Type B pancreatic cell (in vitro differentiated cells): ENCODE measurements at regions not wholly inside any gene's neighbourhood (a gene's known extent, or its start where the extent isn't known, plus 50 kb on each side); places are given as distances from the start of the nearest gene placed in this dataset.
"Not testable (repeated sequence)": the region's sequence is repeated elsewhere in the genome, so short reads cannot be mapped to it uniquely, and the experiment has no call there.

Experiments
- DNase-seq: peaks from one replicate; pipeline ENCODE4 v3.0.0; 2021; ENCODE audit warnings: mixed read lengths; ENCODE audit not compliant: unreplicated experiment; ENCODE audit errors: extremely low spot score
- H3K27ac Mint-ChIP-seq: 2 replicates; pipeline ENCODE4 v1.8.0; 2021; ENCODE audit warnings: mild to moderate bottlenecking, mixed read lengths
- H3K27me3 Mint-ChIP-seq: 2 replicates; pipeline ENCODE4 v1.8.0; 2021; ENCODE audit warnings: mixed read lengths
- H3K36me3 Mint-ChIP-seq: 2 replicates; pipeline ENCODE4 v1.8.0; 2021; ENCODE audit warnings: mixed read lengths
- H3K4me1 Mint-ChIP-seq: one replicate; pipeline ENCODE4 v1.8.0; 2021; ENCODE audit warnings: mixed read lengths; ENCODE audit not compliant: unreplicated experiment
- H3K4me3 Mint-ChIP-seq: 2 replicates; pipeline ENCODE4 v1.8.0; 2021; ENCODE audit warnings: mild to moderate bottlenecking, mixed read lengths
- H3K9me3 Mint-ChIP-seq: 2 replicates; pipeline ENCODE4 v1.8.0; 2021; ENCODE audit warnings: mixed read lengths
- TF ChIP-seq, protein P1 (sequence below): fragments of 200-600 bp; sonication (generic); conservative IDR thresholded peaks from 2 replicates; pipeline ENCODE4 v1.5.0; 2021; ENCODE audit warnings: antibody characterized with exemption, mild to moderate bottlenecking

DNA sequence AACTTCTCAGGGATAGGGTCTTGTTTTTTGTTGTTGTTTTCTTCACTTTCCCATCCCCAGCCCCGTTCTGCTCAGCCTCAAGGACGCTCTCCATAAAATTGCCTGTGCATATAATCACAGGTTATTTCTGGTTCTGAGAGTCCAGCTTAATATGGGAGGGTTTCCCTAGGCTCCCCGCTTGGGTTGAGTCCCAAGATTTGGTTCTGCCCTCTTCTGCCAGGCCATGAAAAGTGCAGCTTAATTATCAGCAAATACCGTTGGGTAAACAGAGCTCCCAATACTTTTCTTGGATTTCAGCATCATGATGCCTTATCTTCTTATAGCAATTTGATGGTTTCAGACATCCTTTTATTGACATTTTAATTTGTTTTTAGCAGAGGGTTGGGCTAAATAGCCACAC, 75.6 kb downstream of the GRIN2B start:
- peaks cover 4% of the 10 kb centered on the region for H3K36me3 Mint-ChIP-seq
- H3K4me1 Mint-ChIP-seq, result no peaks in the 10 kb centered on the region
- peaks cover 15% of the 10 kb centered on the region for H3K27me3 Mint-ChIP-seq
- no peak overlapping the region for H3K4me3 Mint-ChIP-seq
- TF ChIP-seq, protein P1, sequence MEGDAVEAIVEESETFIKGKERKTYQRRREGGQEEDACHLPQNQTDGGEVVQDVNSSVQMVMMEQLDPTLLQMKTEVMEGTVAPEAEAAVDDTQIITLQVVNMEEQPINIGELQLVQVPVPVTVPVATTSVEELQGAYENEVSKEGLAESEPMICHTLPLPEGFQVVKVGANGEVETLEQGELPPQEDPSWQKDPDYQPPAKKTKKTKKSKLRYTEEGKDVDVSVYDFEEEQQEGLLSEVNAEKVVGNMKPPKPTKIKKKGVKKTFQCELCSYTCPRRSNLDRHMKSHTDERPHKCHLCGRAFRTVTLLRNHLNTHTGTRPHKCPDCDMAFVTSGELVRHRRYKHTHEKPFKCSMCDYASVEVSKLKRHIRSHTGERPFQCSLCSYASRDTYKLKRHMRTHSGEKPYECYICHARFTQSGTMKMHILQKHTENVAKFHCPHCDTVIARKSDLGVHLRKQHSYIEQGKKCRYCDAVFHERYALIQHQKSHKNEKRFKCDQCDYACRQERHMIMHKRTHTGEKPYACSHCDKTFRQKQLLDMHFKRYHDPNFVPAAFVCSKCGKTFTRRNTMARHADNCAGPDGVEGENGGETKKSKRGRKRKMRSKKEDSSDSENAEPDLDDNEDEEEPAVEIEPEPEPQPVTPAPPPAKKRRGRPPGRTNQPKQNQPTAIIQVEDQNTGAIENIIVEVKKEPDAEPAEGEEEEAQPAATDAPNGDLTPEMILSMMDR, result no peak
- H3K27ac Mint-ChIP-seq, result no peak overlapping the region
- no peaks in the 10 kb centered on the region for H3K9me3 Mint-ChIP-seq
- no peak for DNase-seq

DNA sequence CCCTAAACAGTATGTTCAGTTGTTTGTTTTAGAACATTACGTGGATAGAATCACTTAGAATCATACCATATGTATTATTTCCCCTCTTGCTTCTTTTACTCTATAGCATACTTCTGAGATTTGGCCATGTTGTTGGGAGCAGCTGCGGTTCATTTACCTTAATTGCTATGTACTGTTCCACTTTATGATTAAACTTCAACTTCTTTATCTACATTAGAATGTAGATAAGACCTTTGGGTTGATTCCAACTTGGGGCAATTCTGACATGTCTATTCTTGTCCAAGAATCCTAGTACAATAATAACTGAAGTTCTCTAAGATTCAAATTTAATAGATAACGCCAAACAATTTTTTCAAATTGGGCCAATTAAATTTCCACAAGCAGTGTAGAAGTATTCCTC, 80.7 kb downstream of the GRIN2B start:
- H3K4me3 Mint-ChIP-seq, result no peak overlapping the region
- H3K27ac Mint-ChIP-seq, result no peak overlapping the region
- peaks cover 4% of the 10 kb centered on the region for H3K36me3 Mint-ChIP-seq
- TF ChIP-seq, protein P1, result no peak
- no peak for DNase-seq
- no peaks in the 10 kb centered on the region for H3K4me1 Mint-ChIP-seq
- H3K27me3 Mint-ChIP-seq, result peaks cover 3% of the 10 kb centered on the region
- no peaks in the 10 kb centered on the region for H3K9me3 Mint-ChIP-seq

GRCh38 chr12:13898387-13898786, 83.0 kb downstream of the GRIN2B start:
- not testable (repeated sequence) for H3K4me3 Mint-ChIP-seq, H3K27me3 Mint-ChIP-seq, H3K9me3 Mint-ChIP-seq, H3K27ac Mint-ChIP-seq, DNase-seq, H3K36me3 Mint-ChIP-seq, H3K4me1 Mint-ChIP-seq

GRCh38 chr12:13897811-13898210, 83.6 kb downstream of the GRIN2B start:
- Mint-ChIP-seq H3K36me3 (no peaks in the 10 kb centered on the region), H3K4me3 (no peak overlapping the region), H3K27ac (no peak overlapping the region), H3K27me3 (no peaks in the 10 kb centered on the region), H3K4me1 (no peaks in the 10 kb centered on the region), H3K9me3 (no peaks in the 10 kb centered on the region)
- DNase-seq, result no peak
- TF ChIP-seq, protein P1, result no peak

- Mint-ChIP-seq H3K36me3 (no peaks in the 10 kb centered on the region), H3K4me1 (no peaks in the 10 kb centered on the region), H3K9me3 (no peaks in the 10 kb centered on the region), H3K4me3 (no peak overlapping the region), H3K27ac (no peak overlapping the region), H3K27me3 (no peaks in the 10 kb centered on the region)
- TF ChIP-seq, protein P1, result no peak
- DNase-seq, result no peak
Measured at GRCh38 chr12:13896063-13896626, 85.3 kb downstream of the GRIN2B start.

DNA sequence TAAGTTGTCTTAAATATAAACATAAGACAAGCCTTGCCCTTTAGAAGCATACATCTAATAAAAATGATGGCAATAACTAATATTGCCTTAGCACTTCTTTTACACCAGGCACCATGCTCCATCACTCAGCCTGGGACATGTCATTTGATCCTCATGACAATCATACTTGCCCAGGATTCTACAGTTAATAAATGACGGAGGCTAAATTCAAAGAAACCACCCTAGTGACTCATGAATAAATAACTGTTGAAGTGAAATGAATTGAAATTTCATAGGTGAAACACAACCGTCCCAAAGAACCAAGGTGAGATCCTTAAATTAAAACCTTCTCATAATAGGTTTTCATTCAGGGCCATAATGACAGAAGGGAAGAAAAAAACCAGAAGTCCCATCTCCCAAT, 89.5 kb downstream of the GRIN2B start:
- no peak overlapping the region for H3K27ac Mint-ChIP-seq
- no peaks in the 10 kb centered on the region for H3K36me3 Mint-ChIP-seq

More for the DNA sequence above, 89.5 kb downstream of the GRIN2B start:
- Mint-ChIP-seq H3K9me3 (no peaks in the 10 kb centered on the region), H3K27me3 (peaks cover 11% of the 10 kb centered on the region), H3K4me1 (no peaks in the 10 kb centered on the region), H3K4me3 (no peak overlapping the region)
- DNase-seq, result no peak
- TF ChIP-seq, protein P1, result no peak
